H9 (cell line): ENCODE measurements at regions not wholly inside any gene's neighbourhood (a gene's known extent, or its start where the extent isn't known, plus 50 kb on each side); places are given as distances from the start of the nearest gene placed in this dataset.

Experiments
- DNase-seq: peaks from one replicate; pipeline ENCODE4 v3.0.0-alpha.2; 2017
- H2AFZ ChIP-seq: one replicate; pipeline ENCODE4 v1.6.1; 2013; ENCODE audit warnings: mild to moderate bottlenecking, low read length, control low read depth, moderate library complexity
- H2AK5ac ChIP-seq: 2 replicates; pipeline ENCODE4 v1.6.1; 2013; ENCODE audit warnings: low read length, control low read depth, mixed read lengths; ENCODE audit not compliant: insufficient read length
- H2BK120ac ChIP-seq: one replicate; pipeline ENCODE4 v1.6.1; 2013; ENCODE audit warnings: low read depth, mild to moderate bottlenecking, low read length, control low read depth, inconsistent platforms; ENCODE audit not compliant: poor library complexity, severe bottlenecking
- H2BK12ac ChIP-seq: 2 replicates; pipeline ENCODE4 v1.6.1; 2013; ENCODE audit warnings: low read length, control low read depth, mixed read lengths, low read depth; ENCODE audit not compliant: insufficient read length
- H2BK15ac ChIP-seq: 2 replicates; pipeline ENCODE4 v1.6.1; 2013; ENCODE audit warnings: low read depth, low read length, control low read depth
- H2BK20ac ChIP-seq: one replicate; pipeline ENCODE4 v1.6.1; 2013; ENCODE audit warnings: low read depth, mild to moderate bottlenecking, low read length, control low read depth, inconsistent platforms; ENCODE audit not compliant: poor library complexity, severe bottlenecking
- H2BK5ac ChIP-seq: 2 replicates; pipeline ENCODE4 v1.6.1; 2013; ENCODE audit warnings: low read length, control low read depth, mixed read lengths; ENCODE audit not compliant: insufficient read length
- H3K14ac ChIP-seq: 2 replicates; pipeline ENCODE4 v1.6.1; 2013; ENCODE audit warnings: low read length, control low read depth; ENCODE audit not compliant: insufficient read depth
- H3K18ac ChIP-seq: 2 replicates; pipeline ENCODE4 v1.6.1; 2013; ENCODE audit warnings: low read depth, mild to moderate bottlenecking, mixed read lengths, low read length, control low read depth; ENCODE audit not compliant: insufficient read length
- H3K23ac ChIP-seq: 2 replicates; pipeline ENCODE4 v1.6.1; 2013; ENCODE audit warnings: low read length, control low read depth, mixed read lengths, low read depth; ENCODE audit not compliant: insufficient read length
- H3K23me2 ChIP-seq: 2 replicates; pipeline ENCODE4 v1.6.1; 2013; ENCODE audit warnings: low read depth, mild to moderate bottlenecking, mixed read lengths, low read length, control low read depth; ENCODE audit not compliant: insufficient read length, poor library complexity, severe bottlenecking
- H3K27ac ChIP-seq: 2 replicates; pipeline ENCODE4 v1.5.1; 2013; ENCODE audit warnings: low read length, control low read depth, mixed read lengths, low read depth; ENCODE audit not compliant: insufficient read length
- H3K27me3 ChIP-seq: 2 replicates; pipeline ENCODE4 v1.6.1; 2013; ENCODE audit warnings: low read length, control low read depth, inconsistent platforms; ENCODE audit not compliant: insufficient read depth
- H3K4ac ChIP-seq: 2 replicates; pipeline ENCODE4 v1.6.1; 2013; ENCODE audit warnings: low read depth, mild to moderate bottlenecking, control low read depth, inconsistent platforms, low read length, moderate library complexity
- H3K4me1 ChIP-seq: 2 replicates; pipeline ENCODE4 v1.6.1; 2013; ENCODE audit warnings: low read length, control low read depth, inconsistent platforms; ENCODE audit not compliant: insufficient read depth
- H3K4me2 ChIP-seq: 2 replicates; pipeline ENCODE4 v1.6.1; 2013; ENCODE audit warnings: low read length, control low read depth, mixed read lengths; ENCODE audit not compliant: insufficient read length, insufficient read depth
- H3K56ac ChIP-seq: 2 replicates; pipeline ENCODE4 v1.6.1; 2013; ENCODE audit warnings: low read depth, mild to moderate bottlenecking, mixed read lengths, low read length, control low read depth; ENCODE audit not compliant: insufficient read length
- H3K79me1 ChIP-seq: 2 replicates; pipeline ENCODE4 v1.6.1; 2013; ENCODE audit warnings: low read depth, mild to moderate bottlenecking, moderate library complexity, low read length, control low read depth, inconsistent platforms; ENCODE audit not compliant: insufficient read depth, poor library complexity, severe bottlenecking
- H3K79me2 ChIP-seq: 2 replicates; pipeline ENCODE4 v1.6.1; 2013; ENCODE audit warnings: low read length, control low read depth, inconsistent platforms; ENCODE audit not compliant: insufficient read depth
- H3K9ac ChIP-seq: 2 replicates; pipeline ENCODE4 v1.6.1; 2013; ENCODE audit warnings: low read length, control low read depth, mixed read lengths; ENCODE audit not compliant: insufficient read length; ENCODE audit errors: extremely low read depth
- H3K9me3 ChIP-seq: one replicate; pipeline ENCODE4 v1.6.1; 2013; ENCODE audit warnings: low read depth, low read length, inconsistent platforms; ENCODE audit not compliant: control insufficient read depth
- H3T11ph ChIP-seq: one replicate; pipeline ENCODE4 v1.6.1; 2013; ENCODE audit warnings: mild to moderate bottlenecking, low read length, control low read depth, inconsistent platforms
- H4K20me1 ChIP-seq: one replicate; pipeline ENCODE4 v1.6.1; 2013; ENCODE audit not compliant: control insufficient read depth, insufficient read length, insufficient read depth
- H4K5ac ChIP-seq: 2 replicates; pipeline ENCODE4 v1.6.1; 2013; ENCODE audit warnings: low read depth, mild to moderate bottlenecking, mixed read lengths, low read length, control low read depth; ENCODE audit not compliant: insufficient read length
- H4K8ac ChIP-seq: replicated peaks from 2 replicates; pipeline ENCODE4 v1.6.1; 2013; ENCODE audit warnings: low read length, control low read depth, mixed read lengths, low read depth; ENCODE audit not compliant: insufficient read length
- H4K91ac ChIP-seq: 2 replicates; pipeline ENCODE4 v1.6.1; 2013; ENCODE audit warnings: low read depth, mild to moderate bottlenecking, moderate library complexity, mixed read lengths, low read length, control low read depth; ENCODE audit not compliant: insufficient read length
- H3K27ac Mint-ChIP-seq, 3 experiments: 2 replicates in 2 of 3; 3 replicates in 1 of 3; pipeline ENCODE4 v1.8.0; 2020 to 2021; ENCODE audit warnings: mixed read lengths in 3 of 3, mild to moderate bottlenecking in 1 of 3, moderate library complexity in 1 of 3
- H3K27me3 Mint-ChIP-seq: 2 replicates; pipeline ENCODE4 v1.8.0; 2021; ENCODE audit warnings: low read depth, mild to moderate bottlenecking, moderate library complexity, mixed read lengths
- H3K36me3 Mint-ChIP-seq, 3 experiments: 2 replicates in 2 of 3; 3 replicates in 1 of 3; pipeline ENCODE4 v1.8.0; 2020 to 2021; ENCODE audit warnings: low read depth in 3 of 3, mixed read lengths in 3 of 3; ENCODE audit not compliant: insufficient read depth in 1 of 3
- H3K4me1 Mint-ChIP-seq, 2 experiments: 2 replicates each; pipeline ENCODE4 v1.8.0; 2020; ENCODE audit warnings: mixed read lengths in 2 of 2
- H3K4me3 Mint-ChIP-seq, 2 experiments: 2 replicates in 1 of 2; 3 replicates in 1 of 2; pipeline ENCODE4 v1.8.0; 2020 to 2021; ENCODE audit warnings: mild to moderate bottlenecking in 2 of 2, mixed read lengths in 2 of 2, moderate library complexity in 1 of 2
- H3K9me3 Mint-ChIP-seq, 2 experiments: 2 replicates in 1 of 2; 3 replicates in 1 of 2; pipeline ENCODE4 v1.8.0; 2020; ENCODE audit warnings: mild to moderate bottlenecking in 2 of 2, mixed read lengths in 2 of 2, moderate library complexity in 1 of 2
- WGBS: extraction: QIAGEN DNeasy Blood & Tissue Kit; methylation state at CpG from one replicate; pipeline ENCODE4 v1.1.7; 2013; ENCODE audit warnings: missing lambda C conversion rate, low lambda C conversion rate, mixed read lengths; ENCODE audit not compliant: insufficient read length; ENCODE audit errors: extremely low coverage; 5-methylcytosine and 5-hydroxymethylcytosine counted together
- TF ChIP-seq, protein P1 (sequence below): fragments of 200-600 bp; sonication (generic); conservative IDR thresholded peaks from 3 replicates; pipeline ENCODE4 v1.8.0; 2021; ENCODE audit warnings: antibody characterized with exemption, mild to moderate bottlenecking

DNA sequence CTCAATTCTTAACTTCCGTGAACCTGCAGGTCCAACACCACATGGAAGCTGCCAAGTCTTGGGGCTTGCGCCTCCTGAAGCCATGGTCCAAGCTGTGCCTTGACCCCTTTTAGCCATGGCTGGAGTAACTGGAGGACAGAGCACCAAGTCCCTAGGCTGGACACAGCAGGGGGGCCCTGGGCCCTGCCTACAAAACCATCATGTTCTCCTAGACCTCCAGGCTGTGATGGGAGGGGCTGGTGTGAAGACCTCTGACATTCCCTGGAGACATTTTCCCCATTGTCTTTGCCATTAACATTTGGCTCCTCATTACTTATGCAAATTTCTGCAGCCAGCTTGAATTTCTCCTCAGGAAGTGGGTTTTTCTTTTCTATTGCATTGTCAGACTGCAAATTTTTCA lies 570.1 kb downstream of the FSCB start:
- H4K8ac ChIP-seq = no peak overlapping the region

More for the DNA sequence above, 570.1 kb downstream of the FSCB start:
- H3K36me3 Mint-ChIP-seq = peaks cover 6 to 20% (median 6%) of the 10 kb centered on the region in 3 experiments; a peak in 6 of 7 replicates
- H3K79me2 ChIP-seq = no peaks in the 10 kb centered on the region
- no peaks in the 10 kb centered on the region for H3K4me1 ChIP-seq
- no peak overlapping the region for H3K27ac ChIP-seq
- no peak overlapping the region for H2BK15ac ChIP-seq
- H2BK5ac ChIP-seq = no peak overlapping the region
- no peaks in the 10 kb centered on the region for H4K20me1 ChIP-seq
- H3K4me2 ChIP-seq = no peak overlapping the region
- H2BK20ac ChIP-seq = no peak overlapping the region
- no CpG with 5 or more reads among the region's 2 CpGs for WGBS
- no peak overlapping the region for H3T11ph ChIP-seq
- H3K27me3 ChIP-seq = no peaks in the 10 kb centered on the region
- no peaks in the 10 kb centered on the region for H3K23me2 ChIP-seq
- H3K27ac Mint-ChIP-seq = no peak overlapping the region
- H3K4me3 Mint-ChIP-seq = no peak overlapping the region
- H3K4ac ChIP-seq = no peak overlapping the region
- H3K9me3 Mint-ChIP-seq = peaks cover 22 to 24% of the 10 kb centered on the region in 2 experiments
- no peaks in the 10 kb centered on the region for H3K9me3 ChIP-seq
- H3K9ac ChIP-seq = no peak overlapping the region
- TF ChIP-seq, protein P1, sequence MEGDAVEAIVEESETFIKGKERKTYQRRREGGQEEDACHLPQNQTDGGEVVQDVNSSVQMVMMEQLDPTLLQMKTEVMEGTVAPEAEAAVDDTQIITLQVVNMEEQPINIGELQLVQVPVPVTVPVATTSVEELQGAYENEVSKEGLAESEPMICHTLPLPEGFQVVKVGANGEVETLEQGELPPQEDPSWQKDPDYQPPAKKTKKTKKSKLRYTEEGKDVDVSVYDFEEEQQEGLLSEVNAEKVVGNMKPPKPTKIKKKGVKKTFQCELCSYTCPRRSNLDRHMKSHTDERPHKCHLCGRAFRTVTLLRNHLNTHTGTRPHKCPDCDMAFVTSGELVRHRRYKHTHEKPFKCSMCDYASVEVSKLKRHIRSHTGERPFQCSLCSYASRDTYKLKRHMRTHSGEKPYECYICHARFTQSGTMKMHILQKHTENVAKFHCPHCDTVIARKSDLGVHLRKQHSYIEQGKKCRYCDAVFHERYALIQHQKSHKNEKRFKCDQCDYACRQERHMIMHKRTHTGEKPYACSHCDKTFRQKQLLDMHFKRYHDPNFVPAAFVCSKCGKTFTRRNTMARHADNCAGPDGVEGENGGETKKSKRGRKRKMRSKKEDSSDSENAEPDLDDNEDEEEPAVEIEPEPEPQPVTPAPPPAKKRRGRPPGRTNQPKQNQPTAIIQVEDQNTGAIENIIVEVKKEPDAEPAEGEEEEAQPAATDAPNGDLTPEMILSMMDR = no peak
- no peak overlapping the region for H3K23ac ChIP-seq
- H3K18ac ChIP-seq = no peak overlapping the region
- no peak overlapping the region for H2BK120ac ChIP-seq
- DNase-seq = no peak
- no peak overlapping the region for H2AK5ac ChIP-seq
- H4K5ac ChIP-seq = no peak overlapping the region
- no peak overlapping the region for H3K56ac ChIP-seq
- no peaks in the 10 kb centered on the region for H3K4me1 Mint-ChIP-seq
- H3K27me3 Mint-ChIP-seq = no peaks in the 10 kb centered on the region
- no peak overlapping the region for H4K91ac ChIP-seq
- no peaks in the 10 kb centered on the region for H3K79me1 ChIP-seq
- no peak overlapping the region for H2BK12ac ChIP-seq
- H3K14ac ChIP-seq = no peak overlapping the region
- H2AFZ ChIP-seq = no peak overlapping the region
